Embryonic facial prominence (tissue), 1 donor: ENCODE measurements at regions not wholly inside any gene's neighbourhood (a gene's known extent, or its start where the extent isn't known, plus 50 kb on each side); places are given as distances from the start of the nearest gene placed in this dataset.
"Not testable (repeated sequence)": the region's sequence is repeated elsewhere in the genome, so short reads cannot be mapped to it uniquely, and the experiment has no call there.

Experiments
- DNase-seq: peaks from one replicate; pipeline ENCODE4 v3.0.0-alpha.2; 2016; ENCODE audit errors: extremely low spot score

GRCh38 chr4:53716471-53717063 is 125.3 kb upstream of the LNX1 start:
- no peak for DNase-seq

- no peak for DNase-seq
Observed at GRCh38 chr4:53716011-53716410, 124.7 kb upstream of the LNX1 start.

- DNase-seq, result peak; percentile 53
Observed at GRCh38 chr4:53714236-53715140, 123.2 kb upstream of the LNX1 start.

GRCh38 chr4:53713767-53714166 is 122.5 kb upstream of the LNX1 start:
- DNase-seq, result no peak

GRCh38 chr4:53713296-53713695 is 122.0 kb upstream of the LNX1 start:
- no peak for DNase-seq

GRCh38 chr4:53712408-53713020 is 121.2 kb upstream of the LNX1 start:
- DNase-seq, result no peak

GRCh38 chr4:53711926-53712325 is 120.6 kb upstream of the LNX1 start:
- DNase-seq, result no peak

- no peak for DNase-seq
Observed at GRCh38 chr4:53709693-53710092, 118.4 kb upstream of the LNX1 start.

- DNase-seq, result no peak
Observed at GRCh38 chr4:53707491-53707890, 116.2 kb upstream of the LNX1 start.

- no peak for DNase-seq
Observed at GRCh38 chr4:53706422-53707032, 115.2 kb upstream of the LNX1 start.

GRCh38 chr4:53705972-53706371 is 114.7 kb upstream of the LNX1 start:
- no peak for DNase-seq

GRCh38 chr4:53705151-53705764 is 114.0 kb upstream of the LNX1 start:
- no peak for DNase-seq

- DNase-seq, result no peak
Observed at GRCh38 chr4:53704329-53704728, 113.0 kb upstream of the LNX1 start.

GRCh38 chr4:53703267-53703655 is 112.0 kb upstream of the LNX1 start:
- DNase-seq, result no peak

GRCh38 chr4:53702334-53703266 is 111.3 kb upstream of the LNX1 start:
- DNase-seq, result no peak

GRCh38 chr4:53701260-53701659 is 110.0 kb upstream of the LNX1 start:
- DNase-seq, result not testable (repeated sequence)

GRCh38 chr4:53699310-53699709 is 108.0 kb upstream of the LNX1 start:
- not testable (repeated sequence) for DNase-seq

GRCh38 chr4:53697016-53697685 is 105.9 kb upstream of the LNX1 start:
- DNase-seq, result no peak

GRCh38 chr4:53695540-53696463 is 104.5 kb upstream of the LNX1 start:
- no peak for DNase-seq
